ENCODE measurements at regions not wholly inside any gene's neighbourhood (a gene's known extent, or its start where the extent isn't known, plus 50 kb on each side); places are given as distances from the start of the nearest gene placed in this dataset.
A peak's percentile ranks its signal among the peaks of the same experiment; 100 is the strongest.

GRCh38 chr3:79930196-79930595 lies 162.4 kb upstream of the ROBO1 start:
- H3K4me1 Mint-ChIP-seq = no peaks in the 10 kb centered on the region

GRCh38 chr3:79928687-79929408 lies 161.1 kb upstream of the ROBO1 start:
- peak in 1 of 2 donors; percentile 12 for ATAC-seq (replicated peaks)
- no peak for DNase-seq
- H3K27me3 Mint-ChIP-seq = no peaks in the 10 kb centered on the region
- peaks cover 0 to 2% of the 10 kb centered on the region in 2 donors for H3K36me3 Mint-ChIP-seq
- H3K4me3 Mint-ChIP-seq = no peak overlapping the region
- no peak overlapping the region for H3K27ac Mint-ChIP-seq
- peaks cover 0 to 2% of the 10 kb centered on the region in 2 donors for H3K9me3 Mint-ChIP-seq
- H3K4me1 Mint-ChIP-seq = no peaks in the 10 kb centered on the region

More at GRCh38 chr3:79930196-79930595, 162.4 kb upstream of the ROBO1 start:
- Mint-ChIP-seq H3K27ac (no peak overlapping the region), H3K9me3 (no peaks in the 10 kb centered on the region), H3K36me3 (no peaks in the 10 kb centered on the region), H3K27me3 (no peaks in the 10 kb centered on the region), H3K4me3 (no peak overlapping the region)
- DNase-seq (no peak), ATAC-seq (replicated peaks) (no peak)

DNA sequence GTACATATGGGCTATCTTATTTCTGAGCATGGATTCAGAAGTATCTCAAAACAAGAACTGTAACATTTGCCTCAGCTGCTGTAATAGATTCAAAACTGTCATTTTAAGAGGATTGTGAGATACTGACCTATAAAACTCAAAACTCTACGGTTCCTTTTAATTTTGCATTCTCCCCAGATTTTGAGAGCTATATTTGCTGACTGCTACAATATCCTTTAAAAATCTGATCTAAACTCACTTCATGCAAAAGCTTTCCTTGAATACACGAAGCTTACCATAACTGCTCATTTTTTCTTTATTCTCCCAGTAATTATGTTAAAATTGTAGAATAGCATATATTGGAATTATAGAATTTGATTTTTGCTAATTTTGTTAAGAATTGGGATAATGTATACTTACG lies 158.7 kb upstream of the ROBO1 start:
- peaks cover 0 to 2% of the 10 kb centered on the region in 2 donors for H3K36me3 Mint-ChIP-seq
- H3K4me3 Mint-ChIP-seq = no peak overlapping the region
- H3K27me3 Mint-ChIP-seq = no peaks in the 10 kb centered on the region
- H3K4me1 Mint-ChIP-seq = no peaks in the 10 kb centered on the region
- H3K9me3 Mint-ChIP-seq = peaks cover 0 to 5% of the 10 kb centered on the region in 2 donors
- ATAC-seq (replicated peaks) (no peak), DNase-seq (no peak)
- no peak overlapping the region for H3K27ac Mint-ChIP-seq

GRCh38 chr3:79922633-79923032 lies 154.8 kb upstream of the ROBO1 start:
- Mint-ChIP-seq H3K4me3 (no peak overlapping the region), H3K27me3 (no peaks in the 10 kb centered on the region), H3K36me3 (peaks cover 0 to 2% of the 10 kb centered on the region in 2 donors), H3K4me1 (no peaks in the 10 kb centered on the region), H3K27ac (no peak overlapping the region), H3K9me3 (peaks cover 0 to 5% of the 10 kb centered on the region in 2 donors)
- ATAC-seq (replicated peaks) = no peak
- no peak for DNase-seq

DNA sequence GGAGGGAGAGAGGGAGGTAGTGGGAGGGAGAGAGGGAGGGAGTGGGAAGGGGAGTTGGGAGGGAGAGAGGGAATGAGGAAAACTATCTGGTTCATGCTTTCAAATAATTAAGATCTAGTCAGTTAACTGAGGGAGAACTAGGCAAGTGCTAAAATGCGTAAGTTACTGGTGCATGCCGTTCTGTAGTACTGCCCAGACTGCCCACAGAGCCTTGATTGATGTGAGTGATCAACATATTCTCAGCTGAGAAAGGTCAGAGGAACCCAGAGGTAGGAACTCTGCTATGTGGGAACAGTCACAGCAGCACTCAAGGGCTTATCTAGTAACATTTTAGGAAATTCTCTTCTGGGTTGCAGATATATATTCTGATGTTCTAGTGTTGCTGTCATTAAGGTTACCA lies 149.8 kb upstream of the ROBO1 start:
- Mint-ChIP-seq H3K27me3 (no peaks in the 10 kb centered on the region), H3K4me3 (no peak overlapping the region), H3K9me3 (peaks cover 3 to 4% of the 10 kb centered on the region in 2 donors), H3K36me3 (no peaks in the 10 kb centered on the region), H3K4me1 (no peaks in the 10 kb centered on the region), H3K27ac (no peak overlapping the region)
- DNase-seq = no peak
- ATAC-seq (replicated peaks) = no peak

GRCh38 chr3:79910337-79910736 lies 142.5 kb upstream of the ROBO1 start:
- Mint-ChIP-seq H3K36me3 (no peaks in the 10 kb centered on the region), H3K27ac (no peak overlapping the region), H3K9me3 (peaks cover 3 to 4% of the 10 kb centered on the region in 2 donors), H3K4me3 (no peak overlapping the region), H3K27me3 (no peaks in the 10 kb centered on the region), H3K4me1 (no peaks in the 10 kb centered on the region)
- no peak for DNase-seq
- no peak for ATAC-seq (replicated peaks)

DNA sequence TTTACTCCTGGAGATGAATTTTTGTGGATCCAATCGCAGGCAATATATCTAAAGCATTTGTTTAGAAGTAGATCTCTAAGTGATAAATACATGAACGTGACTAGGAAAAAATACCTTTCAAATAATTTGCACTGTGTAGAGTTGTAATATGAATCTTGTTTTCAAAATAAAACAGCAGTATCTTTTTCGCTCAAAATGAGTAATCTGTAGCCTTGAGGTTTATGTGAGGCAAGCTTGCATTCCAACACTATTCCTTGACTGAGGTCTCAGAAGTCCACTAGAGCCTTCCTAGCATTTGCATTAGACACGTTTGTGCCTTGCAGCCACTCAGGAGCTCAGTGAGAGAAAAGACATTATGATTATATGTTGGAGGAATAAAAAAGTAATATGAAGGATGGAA lies 138.3 kb upstream of the ROBO1 start:
- no peaks in the 10 kb centered on the region for H3K27me3 Mint-ChIP-seq
- H3K4me3 Mint-ChIP-seq = no peak overlapping the region
- no peaks in the 10 kb centered on the region for H3K4me1 Mint-ChIP-seq
- H3K27ac Mint-ChIP-seq = no peak overlapping the region
- ATAC-seq (replicated peaks) (no peak), DNase-seq (no peak)
- peaks cover 4 to 6% of the 10 kb centered on the region in 2 donors for H3K9me3 Mint-ChIP-seq
- H3K36me3 Mint-ChIP-seq = no peaks in the 10 kb centered on the region

GRCh38 chr3:79902151-79902550 lies 134.4 kb upstream of the ROBO1 start:
- Mint-ChIP-seq H3K4me3 (no peak overlapping the region), H3K27me3 (no peaks in the 10 kb centered on the region)

DNA sequence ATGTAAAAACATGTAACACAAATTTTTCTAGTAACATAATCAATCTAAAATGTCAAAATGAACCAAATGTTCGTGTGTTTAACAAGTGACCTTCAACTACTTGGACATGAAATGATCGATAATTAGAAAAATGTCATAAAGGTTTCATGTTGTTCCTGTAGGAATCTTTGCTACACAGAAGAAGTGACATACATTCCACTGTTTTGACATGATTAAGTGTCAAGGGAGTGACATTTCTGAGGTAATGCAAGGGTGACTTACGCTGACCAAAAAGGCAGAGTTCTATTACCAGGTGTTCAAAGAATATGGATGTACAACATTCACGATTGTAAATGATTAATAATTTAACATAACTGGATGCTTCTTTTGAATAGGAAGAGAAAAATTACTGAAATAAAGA lies 131.1 kb upstream of the ROBO1 start:
- Mint-ChIP-seq H3K27ac (no peak overlapping the region), H3K36me3 (no peaks in the 10 kb centered on the region), H3K4me3 (no peak overlapping the region), H3K27me3 (no peaks in the 10 kb centered on the region), H3K9me3 (no peaks in the 10 kb centered on the region), H3K4me1 (no peaks in the 10 kb centered on the region)
- ATAC-seq (replicated peaks) (no peak), DNase-seq (no peak)

More at GRCh38 chr3:79902151-79902550, 134.4 kb upstream of the ROBO1 start:
- Mint-ChIP-seq H3K4me1 (no peaks in the 10 kb centered on the region), H3K9me3 (peaks cover under 1 to 3% of the 10 kb centered on the region in 2 donors), H3K36me3 (no peaks in the 10 kb centered on the region), H3K27ac (no peak overlapping the region)
- ATAC-seq (replicated peaks) (no peak), DNase-seq (no peak)

DNA sequence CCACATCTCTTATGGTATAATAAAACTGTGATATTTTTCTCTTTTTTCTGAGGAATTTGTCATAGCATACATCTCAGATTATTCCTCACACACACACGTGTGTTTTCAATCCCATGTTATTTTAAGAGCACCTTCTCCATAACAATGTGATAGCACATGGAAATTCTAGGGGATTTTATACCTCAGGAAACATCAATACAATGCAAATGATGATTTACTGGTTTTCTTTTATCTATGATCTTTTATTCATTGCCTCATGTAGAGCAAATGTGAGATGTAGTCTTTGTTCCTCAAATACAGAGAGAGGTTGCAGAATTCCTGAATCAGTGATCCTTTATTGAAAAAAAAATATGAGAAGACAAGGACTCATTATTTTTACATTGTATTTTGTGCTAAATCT lies 128.3 kb upstream of the ROBO1 start:
- H3K27me3 Mint-ChIP-seq = no peaks in the 10 kb centered on the region
- ATAC-seq (replicated peaks) (no peak), DNase-seq (no peak)
- H3K4me3 Mint-ChIP-seq = no peak overlapping the region
- H3K27ac Mint-ChIP-seq = no peak overlapping the region
- H3K4me1 Mint-ChIP-seq = no peaks in the 10 kb centered on the region
- H3K36me3 Mint-ChIP-seq = no peaks in the 10 kb centered on the region
- H3K9me3 Mint-ChIP-seq = no peaks in the 10 kb centered on the region

DNA sequence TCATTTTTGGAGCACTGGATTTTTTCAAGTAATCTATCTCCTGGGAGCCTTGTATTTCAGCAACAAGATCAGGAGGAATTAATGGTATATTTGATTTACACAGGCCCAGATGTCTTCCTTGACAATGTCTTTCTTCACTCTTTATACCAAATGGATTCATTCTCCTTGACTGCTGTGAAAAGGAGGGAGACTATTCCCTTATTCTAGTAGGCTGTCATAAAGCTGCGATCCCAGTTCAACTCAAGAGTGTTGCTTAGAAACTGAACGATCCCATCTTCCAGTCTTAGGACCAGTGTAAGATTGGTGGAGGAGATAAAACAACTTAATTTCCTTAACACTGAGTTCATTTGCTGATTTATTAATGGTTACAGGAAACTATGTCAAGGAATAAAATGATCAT lies 119.4 kb upstream of the ROBO1 start:
- Mint-ChIP-seq H3K4me1 (no peaks in the 10 kb centered on the region), H3K36me3 (no peaks in the 10 kb centered on the region), H3K27me3 (no peaks in the 10 kb centered on the region), H3K9me3 (no peaks in the 10 kb centered on the region), H3K4me3 (no peak overlapping the region), H3K27ac (no peak overlapping the region)
- ATAC-seq (replicated peaks) = no peak
- DNase-seq = no peak

DNA sequence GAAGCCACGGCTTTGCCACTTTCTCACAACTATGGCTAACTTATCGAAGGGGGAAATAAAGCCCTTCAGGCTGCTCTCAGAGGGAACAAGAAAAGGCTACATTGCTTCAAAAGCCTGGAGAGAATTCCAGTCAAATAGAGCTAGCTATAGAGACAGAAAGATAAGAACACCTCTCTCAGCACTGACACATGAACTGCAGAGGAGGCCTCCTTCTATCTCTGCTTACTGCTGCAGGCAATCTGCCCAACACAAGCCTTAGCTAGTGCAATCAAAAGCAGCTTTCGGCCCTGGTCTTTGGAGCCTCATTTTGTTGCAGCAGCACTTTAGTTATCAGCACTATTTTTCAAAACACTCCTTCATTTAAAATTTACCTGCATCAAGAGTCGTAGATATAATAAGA lies 118.4 kb upstream of the ROBO1 start:
- no peaks in the 10 kb centered on the region for H3K27me3 Mint-ChIP-seq
- no peak overlapping the region for H3K4me3 Mint-ChIP-seq
- no peak for ATAC-seq (replicated peaks)
- no peaks in the 10 kb centered on the region for H3K9me3 Mint-ChIP-seq
- no peak overlapping the region for H3K27ac Mint-ChIP-seq
- H3K4me1 Mint-ChIP-seq = no peaks in the 10 kb centered on the region
- DNase-seq = no peak
- no peaks in the 10 kb centered on the region for H3K36me3 Mint-ChIP-seq

DNA sequence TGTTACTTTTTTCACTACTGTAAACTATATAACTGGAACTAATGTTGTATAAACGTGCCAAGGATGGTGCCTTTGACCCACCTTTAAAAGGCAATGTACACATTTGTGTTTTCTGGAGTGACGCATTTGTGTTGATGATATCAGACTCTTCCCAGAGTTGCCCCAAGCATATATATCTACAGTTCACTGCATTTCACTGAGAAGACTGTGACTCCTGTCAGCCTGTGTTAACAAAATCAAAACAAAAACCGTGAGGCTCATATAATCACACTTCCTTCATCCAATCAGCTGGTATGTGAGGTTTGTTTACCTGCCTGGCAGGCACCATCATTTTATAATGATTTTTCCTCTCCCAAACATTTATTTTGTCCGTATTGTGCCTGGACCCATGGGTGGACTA lies 117.6 kb upstream of the ROBO1 start:
- no peak for ATAC-seq (replicated peaks)
- Mint-ChIP-seq H3K36me3 (no peaks in the 10 kb centered on the region), H3K4me3 (no peak overlapping the region), H3K9me3 (no peaks in the 10 kb centered on the region), H3K4me1 (no peaks in the 10 kb centered on the region), H3K27ac (no peak overlapping the region), H3K27me3 (no peaks in the 10 kb centered on the region)
- DNase-seq = no peak

DNA sequence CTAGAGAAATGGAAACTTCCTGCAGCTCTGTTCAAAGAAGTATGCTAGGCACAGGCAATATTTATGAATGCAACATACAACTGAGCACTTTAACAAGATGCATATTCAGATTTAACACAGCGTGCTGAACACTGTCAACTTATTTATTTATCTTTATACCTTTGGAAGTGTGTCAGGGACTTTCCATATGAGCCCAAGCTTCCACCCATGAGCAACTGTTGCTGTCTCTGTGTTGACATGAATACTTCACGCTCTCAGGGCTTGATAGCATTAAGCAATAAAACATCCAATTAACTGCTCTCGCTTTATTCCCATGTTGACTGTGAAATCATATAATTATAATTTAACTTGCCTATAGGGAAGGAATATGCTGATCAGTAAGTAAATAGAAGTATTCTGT lies 116.6 kb upstream of the ROBO1 start:
- ATAC-seq (replicated peaks) = no peak
- Mint-ChIP-seq H3K4me3 (no peak overlapping the region), H3K4me1 (no peaks in the 10 kb centered on the region), H3K9me3 (no peaks in the 10 kb centered on the region), H3K36me3 (no peaks in the 10 kb centered on the region), H3K27me3 (no peaks in the 10 kb centered on the region), H3K27ac (no peak overlapping the region)
- DNase-seq = no peak

- Mint-ChIP-seq H3K27me3 (no peaks in the 10 kb centered on the region), H3K4me3 (no peak overlapping the region), H3K36me3 (no peaks in the 10 kb centered on the region), H3K4me1 (no peaks in the 10 kb centered on the region), H3K27ac (no peak overlapping the region), H3K9me3 (peaks cover 6% of the 10 kb centered on the region in 2 donors)
- ATAC-seq (replicated peaks) = no peak
- DNase-seq = no peak
Measured at GRCh38 chr3:79881431-79881830, 113.6 kb upstream of the ROBO1 start.

GRCh38 chr3:79878708-79879107 lies 110.9 kb upstream of the ROBO1 start:
- Mint-ChIP-seq H3K4me3 (no peak overlapping the region), H3K9me3 (peaks cover 6% of the 10 kb centered on the region in 2 donors), H3K27ac (no peak overlapping the region), H3K36me3 (no peaks in the 10 kb centered on the region), H3K27me3 (no peaks in the 10 kb centered on the region), H3K4me1 (no peaks in the 10 kb centered on the region)
- ATAC-seq (replicated peaks) = no peak
- DNase-seq = no peak

All from stimulated activated naive B cell treated with anti-CD40 and anti-IgM and Interleukin-4, amounts not matched to agents 10 μg/mL and 1 μg/mL and 100 μg/mL, for 72 hours (primary cell).